Neural progenitor cell (in vitro differentiated cells): ENCODE measurements at regions not wholly inside any gene's neighbourhood (a gene's known extent, or its start where the extent isn't known, plus 50 kb on each side); places are given as distances from the start of the nearest gene placed in this dataset.

Experiments used
- DNase-seq: peaks from one replicate; pipeline ENCODE4 v3.0.0-alpha.2; 2016; ENCODE audit warnings: low spot score
- H2AFZ ChIP-seq: fragments of 200-600 bp; sonication (generic); replicated peaks from 2 replicates; pipeline ENCODE4 v1.6.1; 2016; ENCODE audit warnings: antibody characterized with exemption
- H3F3A ChIP-seq: fragments of 200-600 bp; sonication (generic); 2 replicates; pipeline ENCODE4 v1.6.1; 2016; ENCODE audit warnings: antibody characterized with exemption, low read depth
- H3K27ac ChIP-seq: fragments of 200-600 bp; sonication (generic); 2 replicates; pipeline ENCODE4 v1.5.1; 2016; ENCODE audit warnings: mild to moderate bottlenecking
- H3K27me3 ChIP-seq: fragments of 200-600 bp; sonication (generic); 2 replicates; pipeline ENCODE4 v1.6.1; 2016; ENCODE audit warnings: mild to moderate bottlenecking, moderate library complexity
- H3K36me3 ChIP-seq: fragments of 200-600 bp; sonication (generic); 2 replicates; pipeline ENCODE4 v1.5.1; 2016
- H3K4me1 ChIP-seq: fragments of 200-600 bp; sonication (generic); 2 replicates; pipeline ENCODE4 v1.6.1; 2016; ENCODE audit warnings: mixed run types
- H3K4me2 ChIP-seq: fragments of 200-600 bp; sonication (generic); 2 replicates; pipeline ENCODE4 v1.6.1; 2016
- H3K4me3 ChIP-seq: fragments of 200-600 bp; sonication (generic); 2 replicates; pipeline ENCODE4 v1.5.1; 2016
- H3K79me2 ChIP-seq: fragments of 200-600 bp; sonication (generic); 2 replicates; pipeline ENCODE4 v1.6.1; 2016; ENCODE audit warnings: low read depth
- H3K9ac ChIP-seq: fragments of 200-600 bp; sonication (generic); 2 replicates; pipeline ENCODE4 v1.6.1; 2016
- H3K9me3 ChIP-seq: fragments of 200-600 bp; sonication (generic); 2 replicates; pipeline ENCODE4 v1.5.1; 2016; ENCODE audit warnings: low read depth
- H4K20me1 ChIP-seq: fragments of 200-600 bp; sonication (generic); 2 replicates; pipeline ENCODE4 v1.6.1; 2016; ENCODE audit warnings: low read depth
- H3K27ac Mint-ChIP-seq: 3 replicates; pipeline ENCODE4 v1.8.0; 2021; ENCODE audit warnings: mixed read lengths
- H3K27me3 Mint-ChIP-seq: 2 replicates; pipeline ENCODE4 v1.8.0; 2022; ENCODE audit warnings: low read depth, mild to moderate bottlenecking, inconsistent platforms, moderate library complexity, mixed read lengths; ENCODE audit not compliant: insufficient read depth
- H3K36me3 Mint-ChIP-seq: 3 replicates; pipeline ENCODE4 v1.8.0; 2021; ENCODE audit warnings: mixed read lengths
- H3K4me1 Mint-ChIP-seq: 3 replicates; pipeline ENCODE4 v1.8.0; 2021; ENCODE audit warnings: mixed read lengths
- H3K4me3 Mint-ChIP-seq: 3 replicates; pipeline ENCODE4 v1.8.0; 2021; ENCODE audit warnings: mild to moderate bottlenecking, moderate library complexity, mixed read lengths
- H3K9me3 Mint-ChIP-seq: 3 replicates; pipeline ENCODE4 v1.8.0; 2020; ENCODE audit warnings: mixed read lengths
- CTCF ChIP-seq: fragments of 200-600 bp; sonication (generic); IDR thresholded peaks from 2 replicates; pipeline ENCODE4 v1.5.1; 2017; ENCODE audit warnings: antibody characterized with exemption, mild to moderate bottlenecking
- EZH2 ChIP-seq: fragments of 200-600 bp; sonication (generic); IDR thresholded peaks from 2 replicates; pipeline ENCODE4 v1.6.1; 2017; ENCODE audit warnings: antibody characterized with exemption, mild to moderate bottlenecking, moderate library complexity
- EZH2phosphoT487 ChIP-seq: fragments of 200-600 bp; sonication (generic); IDR thresholded peaks from 2 replicates; pipeline ENCODE4 v1.6.1; 2017; ENCODE audit warnings: antibody characterized with exemption

GRCh38 chr3:168738527-168739325 lies 643.0 kb upstream of the GOLIM4 start:
- Mint-ChIP-seq H3K4me3 (no peak overlapping the region), H3K4me1 (peaks cover 12% of the 10 kb centered on the region), H3K27ac (no peak overlapping the region), H3K9me3 (peaks cover 14% of the 10 kb centered on the region), H3K27me3 (no peaks in the 10 kb centered on the region), H3K36me3 (peaks cover 5% of the 10 kb centered on the region)
- Histone ChIP-seq H3K79me2 (no peaks in the 10 kb centered on the region), H3K4me3 (no peak overlapping the region), H4K20me1 (no peaks in the 10 kb centered on the region), H3K36me3 (no peaks in the 10 kb centered on the region), H3K9me3 (no peaks in the 10 kb centered on the region), H3K4me2 (no peak overlapping the region), H3K27ac (no peak overlapping the region), H3K27me3 (no peaks in the 10 kb centered on the region), H2AFZ (no peak overlapping the region), H3F3A (no peaks in the 10 kb centered on the region), H3K9ac (no peak overlapping the region), H3K4me1 (peaks cover 6% of the 10 kb centered on the region)
- DNase-seq = no peak
- TF ChIP-seq EZH2phosphoT487 = no peak
- no peak for TF ChIP-seq EZH2
- no peak for TF ChIP-seq CTCF

GRCh38 chr3:168736202-168736601 lies 640.5 kb upstream of the GOLIM4 start:
- Histone ChIP-seq H3K4me1 (peaks cover 6% of the 10 kb centered on the region), H3K79me2 (no peaks in the 10 kb centered on the region), H2AFZ (no peak overlapping the region), H3K27me3 (no peaks in the 10 kb centered on the region), H3K4me2 (no peak overlapping the region), H4K20me1 (no peaks in the 10 kb centered on the region), H3K9ac (no peak overlapping the region), H3K27ac (no peak overlapping the region), H3K9me3 (no peaks in the 10 kb centered on the region), H3K36me3 (peaks cover 4% of the 10 kb centered on the region), H3F3A (no peaks in the 10 kb centered on the region), H3K4me3 (no peak overlapping the region)
- Mint-ChIP-seq H3K9me3 (peaks cover 16% of the 10 kb centered on the region), H3K4me3 (no peak overlapping the region), H3K27ac (no peak overlapping the region), H3K36me3 (peaks cover 2% of the 10 kb centered on the region), H3K4me1 (peaks cover 7% of the 10 kb centered on the region), H3K27me3 (no peaks in the 10 kb centered on the region)
- TF ChIP-seq CTCF = no peak
- no peak for TF ChIP-seq EZH2
- TF ChIP-seq EZH2phosphoT487 = no peak
- no peak for DNase-seq

- Histone ChIP-seq H3F3A (no peaks in the 10 kb centered on the region), H3K4me3 (no peak overlapping the region), H3K4me2 (no peak overlapping the region), H3K4me1 (no peaks in the 10 kb centered on the region), H3K9me3 (no peaks in the 10 kb centered on the region), H2AFZ (no peak overlapping the region), H3K36me3 (peaks cover 4% of the 10 kb centered on the region), H3K9ac (no peak overlapping the region), H3K27me3 (no peaks in the 10 kb centered on the region), H3K79me2 (no peaks in the 10 kb centered on the region), H4K20me1 (no peaks in the 10 kb centered on the region), H3K27ac (no peak overlapping the region)
- Mint-ChIP-seq H3K27ac (peak overlapping the region; percentile 29), H3K9me3 (peaks cover 21% of the 10 kb centered on the region), H3K4me3 (no peak overlapping the region), H3K4me1 (peaks cover 21% of the 10 kb centered on the region), H3K36me3 (peaks cover 7% of the 10 kb centered on the region), H3K27me3 (no peaks in the 10 kb centered on the region)
- no peak for DNase-seq
- TF ChIP-seq EZH2phosphoT487 (no peak), EZH2 (no peak), CTCF (no peak)
These were observed 634.3 kb upstream of the GOLIM4 start for GRCh38 chr3:168730073-168730472.
